DMS53 (cell line): ENCODE measurements at regions not wholly inside any gene's neighbourhood (a gene's known extent, or its start where the extent isn't known, plus 50 kb on each side); places are given as distances from the start of the nearest gene placed in this dataset.

Source experiments
- DNase-seq: peaks from one replicate; lab custom pipeline; 2025; lab: John Stamatoyannopoulos, UW

- no peak for DNase-seq
Observed at GRCh38 chr16:17590711-17591654, 120.2 kb upstream of the XYLT1 start.

- DNase-seq, result no peak
Observed at GRCh38 chr16:17589898-17590297, 119.1 kb upstream of the XYLT1 start.

DNA sequence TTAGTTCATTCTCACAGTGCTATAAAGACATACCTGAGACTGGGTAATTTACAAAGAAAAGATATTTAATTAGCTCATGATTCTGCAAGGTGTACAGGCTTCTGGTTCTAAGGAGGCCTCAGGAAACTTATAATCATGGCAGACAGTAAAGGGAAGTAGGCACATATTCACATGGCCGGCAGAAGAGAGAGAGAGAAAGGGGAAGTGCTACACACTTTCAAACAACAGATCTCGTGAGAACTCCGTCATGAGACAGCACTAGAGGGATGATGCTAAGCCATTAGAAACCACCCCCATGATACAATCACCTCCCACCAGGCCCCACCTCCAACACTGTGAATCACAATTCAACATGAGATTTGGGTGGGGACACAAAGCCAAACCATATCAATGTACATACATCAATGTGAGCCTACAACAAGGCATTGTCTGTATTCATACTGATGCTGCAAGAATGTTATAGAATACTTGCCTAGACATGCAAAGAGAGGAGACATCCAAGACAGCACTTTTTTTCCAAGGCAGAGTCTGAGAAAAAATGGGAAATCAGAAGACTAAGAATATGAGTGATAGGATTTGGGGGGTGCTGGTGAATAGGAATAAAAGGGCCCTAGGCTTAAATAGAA lies 114.8 kb upstream of the XYLT1 start:
- no peak for DNase-seq

DNA sequence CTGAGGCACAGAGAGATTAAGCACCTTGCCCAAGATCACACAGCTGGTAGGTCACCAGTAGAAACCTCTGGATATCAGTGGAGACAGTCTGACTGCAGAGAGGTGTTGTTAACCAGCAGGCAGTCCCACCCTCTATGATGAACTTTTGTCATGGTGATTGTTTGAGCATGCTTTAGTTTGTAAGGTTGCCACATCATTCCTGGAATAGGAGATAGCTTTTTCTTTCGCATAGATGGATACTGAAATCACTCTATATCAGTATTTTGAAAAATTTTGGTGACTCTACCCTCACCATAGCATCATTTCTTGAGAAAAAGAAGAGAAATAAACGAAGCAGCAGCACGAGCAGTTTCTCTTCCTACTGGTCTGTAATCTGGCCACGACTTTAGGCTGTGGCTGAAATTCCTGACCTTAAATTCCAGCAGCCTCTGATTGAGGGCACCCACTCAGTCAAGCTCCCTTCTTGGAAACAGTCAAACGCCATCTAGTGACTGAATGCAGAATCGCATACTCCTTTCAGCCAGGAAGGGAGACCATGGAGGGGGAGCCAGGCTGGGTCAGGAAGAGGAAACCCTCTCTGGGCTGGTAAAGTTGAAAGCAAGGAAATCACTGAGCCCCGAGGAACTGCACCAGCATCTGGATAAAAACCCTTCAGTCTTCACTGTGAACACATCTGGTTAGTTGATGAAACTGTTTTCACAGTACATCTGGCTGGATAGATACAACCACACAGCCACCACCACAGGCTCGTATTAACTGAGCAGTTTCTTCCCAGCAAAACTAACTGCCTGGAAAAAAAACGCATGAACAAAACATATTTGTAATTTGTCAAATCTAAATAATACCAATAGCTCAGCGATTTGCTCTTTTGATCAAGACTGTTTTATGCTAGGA lies 108.5 kb upstream of the XYLT1 start:
- DNase-seq, result peak; percentile 53

- DNase-seq, result no peak
Observed at GRCh38 chr16:17574256-17574655, 103.5 kb upstream of the XYLT1 start.

DNA sequence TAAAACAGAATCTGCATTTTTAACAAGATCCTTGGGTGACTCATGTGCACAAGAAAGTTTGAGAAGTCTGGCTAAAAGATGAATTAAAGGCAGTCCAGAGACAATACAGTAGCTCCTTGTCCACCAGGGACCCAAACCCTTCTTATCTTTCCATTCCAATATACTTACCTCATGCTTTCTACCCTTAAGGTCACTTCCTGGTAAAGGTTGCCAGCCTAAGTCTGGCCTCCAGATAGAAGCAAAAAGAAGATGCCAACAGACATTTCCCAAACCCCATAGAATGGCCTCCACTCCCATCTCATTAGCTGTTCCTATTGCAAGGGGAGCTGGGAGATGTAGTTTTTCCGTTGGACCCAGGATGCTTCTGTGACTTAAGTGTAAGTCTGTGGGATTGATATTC lies 101.4 kb upstream of the XYLT1 start:
- no peak for DNase-seq

DNA sequence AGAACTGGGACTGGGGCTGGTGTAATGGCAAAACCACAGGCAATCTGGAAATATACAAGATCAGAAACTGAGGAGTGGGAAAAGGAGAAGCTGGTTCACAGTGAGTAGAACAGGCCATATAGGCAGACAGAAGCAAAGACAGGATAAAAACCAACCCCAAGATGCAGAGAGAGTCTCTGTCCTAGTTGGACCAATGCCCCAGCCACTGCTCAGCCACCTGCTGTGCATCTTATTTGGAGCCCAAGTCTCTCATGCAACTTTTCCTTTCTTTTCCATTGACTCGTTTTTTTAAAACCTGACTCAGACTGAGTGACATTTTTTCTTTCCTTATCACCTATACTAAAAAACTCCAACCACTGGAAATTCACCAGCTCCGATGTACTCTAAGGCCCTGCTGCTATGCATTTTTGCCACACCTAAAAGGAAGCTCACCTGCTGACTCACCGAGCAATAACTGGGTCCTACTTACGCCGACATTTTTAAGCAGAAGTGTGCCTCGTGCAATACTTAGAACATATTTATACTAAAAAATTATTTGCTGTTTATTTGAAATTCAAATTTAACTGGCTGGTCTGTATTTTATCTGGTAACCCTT lies 100.8 kb upstream of the XYLT1 start:
- DNase-seq, result no peak

DNA sequence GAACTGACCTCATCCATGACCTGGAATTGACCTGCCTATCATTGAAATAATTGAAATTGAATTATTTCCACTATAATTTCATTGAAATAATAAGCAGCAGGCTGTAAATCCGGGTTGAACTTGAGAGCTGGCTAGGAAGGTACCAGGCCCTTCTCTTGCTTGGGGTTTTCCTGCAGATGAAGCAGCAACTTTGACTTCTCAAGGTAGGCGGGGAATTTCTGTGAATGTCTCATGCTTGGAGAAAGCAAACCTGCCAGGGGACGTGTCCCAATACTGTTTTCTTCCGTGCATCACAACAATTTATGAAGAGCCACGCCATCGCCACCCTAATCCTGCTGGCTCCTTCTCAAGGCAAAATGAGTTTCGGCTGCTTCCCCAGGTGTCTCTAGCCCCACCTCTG lies 97.5 kb upstream of the XYLT1 start:
- no peak for DNase-seq

GRCh38 chr16:17567455-17567854 lies 96.7 kb upstream of the XYLT1 start:
- DNase-seq, result no peak

DNA sequence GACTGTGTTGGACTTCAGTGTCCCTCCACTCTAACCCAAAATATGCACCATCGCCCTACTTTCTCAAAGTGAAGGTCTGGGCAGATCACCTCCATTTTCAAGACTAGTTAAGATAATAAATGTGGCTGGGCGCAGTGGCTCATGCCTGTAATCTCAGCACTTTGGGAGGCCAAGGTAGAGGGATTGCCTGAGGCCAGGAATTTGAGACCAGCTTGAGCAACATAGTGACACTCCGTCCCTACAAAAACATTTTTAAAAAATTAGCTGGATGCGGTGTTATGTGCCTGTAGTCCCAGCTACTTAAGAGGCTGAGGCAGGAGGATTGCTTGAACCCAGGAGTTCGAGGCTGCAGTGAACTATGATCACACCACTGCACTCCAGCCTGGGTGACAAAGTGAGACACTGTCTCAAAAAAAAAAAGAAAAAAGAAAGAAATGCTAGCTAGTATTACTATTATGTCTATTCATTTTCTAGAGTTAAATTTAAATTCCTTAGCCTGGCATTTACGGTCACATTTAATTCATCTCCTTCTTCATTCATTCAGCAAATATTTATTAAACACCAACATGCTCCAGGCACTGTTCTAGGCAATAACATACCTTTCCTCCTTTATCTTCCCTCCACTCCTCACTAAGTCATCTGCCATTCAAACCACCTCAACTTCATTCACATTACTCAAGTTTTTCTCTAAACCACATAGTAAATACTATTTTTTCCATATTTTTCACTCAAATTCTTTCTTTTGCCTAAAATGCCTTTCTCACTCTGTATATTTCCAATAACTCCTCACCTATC lies 96.1 kb upstream of the XYLT1 start:
- DNase-seq, result no peak

GRCh38 chr16:17566075-17566474 lies 95.3 kb upstream of the XYLT1 start:
- DNase-seq, result no peak

DNA sequence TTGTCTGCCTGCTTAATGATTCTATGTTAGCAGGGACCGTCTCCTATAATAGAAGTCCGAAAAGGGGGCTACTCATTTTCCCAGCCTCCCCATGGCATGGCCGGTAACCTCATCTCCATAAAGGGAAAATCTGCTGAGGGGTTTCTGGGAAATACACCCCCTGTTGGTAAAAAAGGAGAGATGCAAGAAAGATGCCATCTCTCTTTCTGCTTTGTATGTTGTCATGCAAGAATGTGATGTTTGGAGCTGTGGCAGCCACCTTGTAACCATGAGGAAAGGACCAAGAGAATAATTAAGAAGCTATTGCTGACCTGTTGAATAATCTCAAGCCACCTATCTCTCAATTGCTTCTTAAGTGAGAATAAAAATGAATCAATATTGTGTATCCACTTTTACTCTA lies 94.8 kb upstream of the XYLT1 start:
- DNase-seq, result no peak

DNA sequence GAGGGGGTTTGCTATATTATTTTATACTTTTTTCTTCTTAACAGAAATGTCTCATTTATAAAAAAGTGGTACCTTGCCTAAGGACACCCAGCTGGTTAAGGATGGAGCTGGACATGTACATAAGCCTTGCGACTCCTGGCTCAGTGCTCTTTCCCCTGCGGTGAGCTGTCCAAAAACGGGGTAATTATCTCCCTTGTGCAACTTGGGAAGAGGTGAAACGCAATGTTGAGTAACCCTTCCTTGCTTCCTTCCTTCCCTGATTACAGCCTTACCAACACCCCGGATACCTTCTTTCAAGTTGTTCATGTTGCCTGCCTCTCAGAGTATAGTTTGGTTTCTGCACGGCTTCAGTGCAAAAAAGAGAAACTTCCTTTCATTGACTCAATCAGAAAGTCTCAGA lies 94.1 kb upstream of the XYLT1 start:
- no peak for DNase-seq

GRCh38 chr16:17563323-17564091 lies 92.7 kb upstream of the XYLT1 start:
- no peak for DNase-seq

DNA sequence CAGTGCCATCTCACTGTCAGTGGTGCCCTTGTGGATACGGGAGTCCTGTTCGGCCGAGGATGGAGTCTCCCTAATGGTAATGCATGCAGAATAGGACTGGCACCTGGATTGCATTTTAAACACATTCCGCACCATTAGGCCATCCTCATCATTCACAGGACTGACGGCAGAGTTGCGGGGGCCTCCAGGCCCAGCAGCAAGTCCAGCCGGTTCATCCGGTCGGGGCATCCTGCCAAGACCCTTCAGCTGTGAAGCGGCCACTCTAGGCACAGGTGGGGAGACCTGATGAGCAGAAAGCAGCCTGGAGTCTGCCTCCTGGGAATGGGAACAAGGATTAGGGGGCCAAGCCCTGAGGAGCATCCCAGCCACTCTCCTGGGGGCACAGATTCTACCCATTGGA lies 90.3 kb upstream of the XYLT1 start:
- no peak for DNase-seq

GRCh38 chr16:17560548-17560947 lies 89.8 kb upstream of the XYLT1 start:
- DNase-seq, result no peak

- DNase-seq, result no peak
Observed at GRCh38 chr16:17559394-17559793, 88.6 kb upstream of the XYLT1 start.

DNA sequence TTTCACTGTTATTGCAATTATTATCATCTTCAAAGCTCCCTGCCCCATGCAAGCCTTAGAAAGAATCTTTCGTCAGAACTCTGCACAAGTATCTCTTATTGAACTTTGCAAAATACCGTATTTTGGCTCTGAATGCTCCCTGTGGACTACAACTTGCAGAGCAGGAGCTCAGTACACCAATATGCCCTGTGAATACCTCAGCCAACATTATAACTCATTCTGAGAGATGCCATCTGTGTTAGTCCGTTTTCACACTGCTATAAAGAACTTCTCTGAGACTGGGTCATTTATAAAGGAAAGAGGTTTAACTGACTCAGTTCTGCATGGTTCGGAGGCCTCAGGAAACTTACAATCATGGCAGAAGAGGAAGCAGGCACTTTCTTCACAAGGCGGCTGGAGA lies 87.2 kb upstream of the XYLT1 start:
- no peak for DNase-seq

DNA sequence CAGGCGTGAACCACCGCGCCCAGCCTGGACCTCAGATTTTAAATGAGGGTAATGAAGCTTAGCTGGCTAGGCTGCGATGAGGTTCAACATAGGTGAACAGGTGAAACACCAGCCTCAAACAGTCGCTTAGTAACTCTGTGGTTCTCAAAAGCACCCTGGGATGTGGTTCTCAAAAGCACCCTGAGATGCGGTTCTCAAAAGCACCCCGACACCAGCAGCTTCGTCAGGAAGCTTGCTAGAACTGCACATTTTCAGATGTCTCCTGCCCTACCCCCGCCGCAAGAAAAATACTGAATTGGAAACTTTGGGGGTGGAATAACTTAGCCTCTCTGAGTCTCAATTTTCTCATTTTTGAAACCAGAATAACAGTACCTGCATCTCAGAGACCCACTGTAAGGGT lies 86.7 kb upstream of the XYLT1 start:
- DNase-seq, result no peak

DNA sequence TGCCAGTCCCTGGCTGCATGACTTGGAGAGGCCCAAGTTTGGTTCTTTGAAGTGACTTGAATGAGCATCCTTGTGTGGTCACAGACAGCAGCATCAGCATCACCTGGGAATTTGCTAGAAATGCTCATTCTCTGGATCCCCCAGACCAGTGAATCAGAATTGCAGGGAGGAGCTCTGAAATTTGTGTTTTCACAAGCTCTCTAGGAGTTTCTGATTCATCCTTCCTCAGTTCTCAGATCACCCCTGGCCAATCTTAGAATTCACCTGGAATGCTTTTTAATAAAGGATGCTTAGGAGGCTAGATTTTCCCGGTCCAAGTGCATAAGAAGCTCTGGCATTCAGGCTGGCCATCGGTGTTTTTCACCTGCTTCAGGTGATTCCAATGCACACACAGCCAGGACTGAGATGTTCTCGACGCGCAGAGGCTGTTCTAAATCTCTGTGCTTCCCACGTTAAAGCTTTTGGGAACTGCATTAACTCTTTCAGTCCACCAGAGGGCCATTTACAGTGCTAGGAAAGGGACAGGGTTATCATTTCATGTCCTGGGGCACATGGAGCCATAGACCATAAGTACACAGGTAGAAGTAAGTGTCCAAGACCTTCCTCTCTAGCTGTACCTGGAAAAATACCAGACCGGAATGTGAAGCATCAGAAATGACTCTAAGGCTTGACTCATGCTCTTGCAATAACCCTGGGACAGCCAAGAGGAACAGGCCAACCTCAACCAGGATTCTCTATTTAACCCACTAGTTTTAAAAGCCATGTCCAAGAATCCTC lies 85.7 kb upstream of the XYLT1 start:
- peak; percentile 33 for DNase-seq
